ENCODE measurements at regions not wholly inside any gene's neighbourhood (a gene's known extent, or its start where the extent isn't known, plus 50 kb on each side); places are given as distances from the start of the nearest gene placed in this dataset.

DNA sequence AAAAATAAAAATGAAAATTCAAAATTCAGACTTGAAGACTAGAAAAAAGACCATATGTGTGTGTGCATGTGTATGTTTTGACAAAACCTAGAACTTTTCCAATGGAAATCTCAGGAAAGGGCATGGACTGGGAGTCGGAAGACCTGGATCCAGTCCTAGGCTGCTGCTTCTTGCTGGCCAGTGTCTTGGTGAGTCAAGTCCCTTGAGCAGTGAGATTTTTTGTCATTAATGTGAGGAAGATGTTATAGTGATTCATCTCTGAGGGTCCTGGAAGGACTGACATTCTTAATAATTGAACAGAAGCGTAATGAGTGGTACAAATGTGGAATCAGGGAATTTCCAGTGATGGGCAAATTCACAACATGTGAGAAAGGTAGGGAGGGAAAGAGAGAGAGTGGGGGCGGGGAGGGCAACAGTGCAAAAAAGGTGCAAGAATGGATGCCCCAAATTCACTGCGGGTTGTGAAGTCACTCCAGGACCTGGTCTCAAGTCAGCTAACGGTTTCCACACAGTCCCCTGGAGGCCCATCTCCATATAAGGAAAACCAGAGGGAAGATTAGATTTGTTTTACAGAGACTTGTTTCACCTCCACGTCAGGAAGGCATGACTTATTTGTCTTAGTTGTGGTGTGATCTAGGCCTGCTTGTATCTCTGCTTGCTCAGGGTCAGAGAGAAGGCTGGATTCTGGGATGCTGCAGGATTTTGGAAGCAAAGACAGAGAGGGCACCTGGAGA is 201.7 kb downstream of the BUB3 start (continued):
- TF ChIP-seq, protein P1, sequence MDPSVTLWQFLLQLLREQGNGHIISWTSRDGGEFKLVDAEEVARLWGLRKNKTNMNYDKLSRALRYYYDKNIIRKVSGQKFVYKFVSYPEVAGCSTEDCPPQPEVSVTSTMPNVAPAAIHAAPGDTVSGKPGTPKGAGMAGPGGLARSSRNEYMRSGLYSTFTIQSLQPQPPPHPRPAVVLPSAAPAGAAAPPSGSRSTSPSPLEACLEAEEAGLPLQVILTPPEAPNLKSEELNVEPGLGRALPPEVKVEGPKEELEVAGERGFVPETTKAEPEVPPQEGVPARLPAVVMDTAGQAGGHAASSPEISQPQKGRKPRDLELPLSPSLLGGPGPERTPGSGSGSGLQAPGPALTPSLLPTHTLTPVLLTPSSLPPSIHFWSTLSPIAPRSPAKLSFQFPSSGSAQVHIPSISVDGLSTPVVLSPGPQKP (IDR thresholded peaks at IDR 0.05; ENCODE audit: low read depth, low read length), result no peak
- TF ChIP-seq CHD2 (IDR thresholded peaks at IDR 0.05; ENCODE audit: low read length, partially characterized antibody), result no peak

DNA sequence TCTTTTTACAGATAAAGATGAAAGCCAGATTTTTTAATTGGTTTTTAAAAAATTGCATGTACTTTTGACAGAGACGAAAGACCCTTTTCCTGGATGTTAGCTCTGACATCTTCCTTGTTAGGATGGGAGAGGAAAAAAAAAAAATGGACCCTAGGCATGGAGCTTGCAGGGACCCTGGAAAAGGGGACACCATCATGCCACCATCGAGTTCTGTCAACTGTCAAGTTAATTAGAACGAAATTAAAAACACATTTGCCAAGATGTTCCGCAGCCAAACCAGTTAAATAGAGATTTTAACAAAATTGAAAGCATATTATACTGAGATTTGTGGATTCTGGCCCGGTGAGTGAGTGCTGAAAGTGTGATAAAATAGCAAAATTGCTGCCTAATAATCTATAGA is 202.6 kb downstream of the BUB3 start:
- ATAC-seq (no peak), DNase-seq (ENCODE audit: low read depth in 1 of 2, low spot score in 1 of 2) (no peak), FAIRE-seq (no peak)
- H3K4me2 ChIP-seq, result no peak overlapping the region
- ChIA-PET POLR2A (no interaction called here), CTCF (interaction anchor here (2.6 kb wide), 1 partner anchor 23 kb away, joined by 12 read pairs; no protein-coding TSS in a partner anchor)
- H3K4me3 ChIP-seq, result no peak overlapping the region
- H3K9me3 ChIP-seq, result no peaks in the 10 kb centered on the region
- TF ChIP-seq FOSB (CRISPR knock-in tag; IDR thresholded peaks at IDR 0.05), result no peak
- TF ChIP-seq, protein P2, sequence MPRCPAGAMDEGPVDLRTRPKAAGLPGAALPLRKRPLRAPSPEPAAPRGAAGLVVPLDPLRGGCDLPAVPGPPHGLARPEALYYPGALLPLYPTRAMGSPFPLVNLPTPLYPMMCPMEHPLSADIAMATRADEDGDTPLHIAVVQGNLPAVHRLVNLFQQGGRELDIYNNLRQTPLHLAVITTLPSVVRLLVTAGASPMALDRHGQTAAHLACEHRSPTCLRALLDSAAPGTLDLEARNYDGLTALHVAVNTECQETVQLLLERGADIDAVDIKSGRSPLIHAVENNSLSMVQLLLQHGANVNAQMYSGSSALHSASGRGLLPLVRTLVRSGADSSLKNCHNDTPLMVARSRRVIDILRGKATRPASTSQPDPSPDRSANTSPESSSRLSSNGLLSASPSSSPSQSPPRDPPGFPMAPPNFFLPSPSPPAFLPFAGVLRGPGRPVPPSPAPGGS (IDR thresholded peaks at IDR 0.05), result no peak
- no peak overlapping the region for H3K27ac ChIP-seq
- no peaks in the 10 kb centered on the region for H3K4me1 ChIP-seq
- 18% methylated on average over 5 of the region's 5 CpGs for WGBS (ENCODE audit: missing lambda C conversion rate)

DNA sequence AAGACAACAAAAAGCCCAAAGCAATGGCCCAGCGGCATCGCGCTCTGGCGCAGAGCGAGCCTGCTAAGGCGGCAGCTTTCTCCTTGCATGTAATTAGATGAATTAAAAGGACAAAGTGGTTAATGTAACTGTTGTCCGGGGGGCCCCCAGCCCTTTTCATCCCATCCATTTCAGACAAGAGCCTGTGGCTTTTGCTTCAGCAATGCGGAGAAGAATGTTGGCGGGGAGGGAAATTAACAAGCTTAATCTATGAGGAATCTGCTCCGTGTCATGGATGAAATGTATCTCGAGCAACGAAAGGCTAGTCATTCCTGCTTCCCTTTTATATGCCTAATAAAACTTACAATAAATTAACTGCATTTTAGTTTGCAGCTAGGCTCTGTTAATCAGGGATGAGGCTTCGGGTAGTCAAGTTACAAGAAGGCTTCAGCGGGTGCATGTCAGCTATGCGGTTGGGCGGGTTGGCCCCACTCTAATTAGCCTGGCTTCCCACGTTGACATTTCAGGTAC is 203.3 kb downstream of the BUB3 start:
- ATAC-seq (no peak), FAIRE-seq (no peak), DNase-seq (ENCODE audit: low read depth in 1 of 2, low spot score in 1 of 2) (no peak)
- Histone ChIP-seq H3K4me2 (no peak overlapping the region), H3K4me3 (no peak overlapping the region), H3K4me1 (no peaks in the 10 kb centered on the region), H3K9me3 (no peaks in the 10 kb centered on the region), H3K27ac (no peak overlapping the region)
- POLR2A ChIA-PET, result no interaction called here
- CTCF ChIA-PET, result interaction anchor here (1.0 to 2.6 kb wide), 3 partner anchors 23 to 315 kb away, joined by 3 to 12 read pairs (median 3); no protein-coding TSS in a partner anchor
- TF ChIP-seq CBX2 (IDR thresholded peaks at IDR 0.05; ENCODE audit: borderline replicate concordance, low read depth) (no peak), FOSB (CRISPR knock-in tag; IDR thresholded peaks at IDR 0.05) (no peak), MAZ (IDR thresholded peaks at IDR 0.05; ENCODE audit: borderline replicate concordance, low read depth, low read length) (no peak)
- WGBS (ENCODE audit: missing lambda C conversion rate), result 68% methylated on average over 17 of the region's 17 CpGs

DNA sequence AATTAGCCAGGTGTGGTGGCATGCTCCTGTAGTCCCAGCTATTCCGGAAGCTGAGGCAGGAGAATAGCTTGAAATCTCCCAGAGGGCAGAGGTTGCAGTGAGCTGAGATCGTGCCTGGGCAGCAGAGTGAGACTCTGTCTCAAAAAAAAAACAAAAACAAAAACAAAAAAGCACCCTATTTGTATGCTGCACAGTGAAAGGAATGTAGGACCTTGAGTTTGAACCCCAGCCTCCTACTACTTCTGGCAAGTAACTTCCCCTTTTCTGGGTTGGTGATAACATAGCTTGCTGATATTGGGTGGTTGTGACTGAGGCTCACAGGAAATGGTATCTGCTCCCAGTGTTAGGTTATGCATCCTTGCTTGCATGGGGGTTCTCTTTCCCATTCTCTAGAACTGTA is 205.3 kb downstream of the BUB3 start:
- POLR2A ChIA-PET, result no interaction called here

DNA sequence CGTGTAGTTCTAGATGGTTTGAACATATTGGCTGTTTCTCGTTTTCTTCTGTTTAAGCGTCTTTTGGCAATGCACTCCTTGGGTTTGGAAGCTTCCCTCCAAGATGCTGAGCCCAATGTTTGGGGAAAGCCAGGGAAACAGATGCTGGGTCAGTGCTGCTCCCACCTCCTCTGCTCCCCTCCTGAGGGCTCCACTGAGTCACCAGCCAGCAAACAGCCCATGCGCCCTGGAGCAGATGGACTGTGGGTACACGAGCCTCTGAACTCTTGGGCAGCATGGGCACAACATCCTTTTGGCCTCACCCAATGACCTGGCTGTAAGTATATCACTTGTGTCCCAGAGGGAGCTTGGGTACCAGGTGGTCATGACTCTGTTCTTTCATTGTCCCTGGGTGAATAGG is 207.6 kb downstream of the BUB3 start:
- no peak for DNase-seq (ENCODE audit: low read depth in 1 of 2, low spot score in 1 of 2)
- no peaks in the 10 kb centered on the region for H3K9me3 ChIP-seq
- no peak for FAIRE-seq
- H3K4me2 ChIP-seq, result no peak overlapping the region
- no peak for ATAC-seq
- H3K4me3 ChIP-seq, result no peak overlapping the region
- H3K27ac ChIP-seq, result no peak overlapping the region
- POLR2A ChIA-PET, result no interaction called here
- no peaks in the 10 kb centered on the region for H3K4me1 ChIP-seq
- CTCF ChIA-PET, result no interaction called here
- TF ChIP-seq FOSL2 (IDR thresholded peaks at IDR 0.05) (no peak), FOSL2 (CRISPR knock-in tag; IDR thresholded peaks at IDR 0.05) (no peak), CBX2 (IDR thresholded peaks at IDR 0.05; ENCODE audit: borderline replicate concordance, low read depth) (no peak), GATA3 (IDR thresholded peaks at IDR 0.05; ENCODE audit: borderline replicate concordance) (no peak), KDM1A (IDR thresholded peaks at IDR 0.05; ENCODE audit: low read depth) (no peak)
- 5% methylated on average over 5 of the region's 5 CpGs for WGBS (ENCODE audit: missing lambda C conversion rate)

More for the DNA sequence above, 205.3 kb downstream of the BUB3 start:
- Histone ChIP-seq H3K4me3 (no peak overlapping the region), H3K27ac (no peak overlapping the region), H3K4me2 (no peak overlapping the region), H3K4me1 (no peaks in the 10 kb centered on the region), H3K9me3 (no peaks in the 10 kb centered on the region)
- CTCF ChIA-PET, result no interaction called here
- 31% methylated on average over 2 of the region's 2 CpGs for WGBS (ENCODE audit: missing lambda C conversion rate)
- TF ChIP-seq NPAS2 (CRISPR knock-in tag; IDR thresholded peaks at IDR 0.05; ENCODE audit: borderline replicate concordance), result no peak
- ATAC-seq (no peak), FAIRE-seq (no peak), DNase-seq (ENCODE audit: low read depth in 1 of 2, low spot score in 1 of 2) (no peak)
